ENCODE measurements at regions not wholly inside any gene's neighbourhood (a gene's known extent, or its start where the extent isn't known, plus 50 kb on each side); places are given as distances from the start of the nearest gene placed in this dataset.

DNA sequence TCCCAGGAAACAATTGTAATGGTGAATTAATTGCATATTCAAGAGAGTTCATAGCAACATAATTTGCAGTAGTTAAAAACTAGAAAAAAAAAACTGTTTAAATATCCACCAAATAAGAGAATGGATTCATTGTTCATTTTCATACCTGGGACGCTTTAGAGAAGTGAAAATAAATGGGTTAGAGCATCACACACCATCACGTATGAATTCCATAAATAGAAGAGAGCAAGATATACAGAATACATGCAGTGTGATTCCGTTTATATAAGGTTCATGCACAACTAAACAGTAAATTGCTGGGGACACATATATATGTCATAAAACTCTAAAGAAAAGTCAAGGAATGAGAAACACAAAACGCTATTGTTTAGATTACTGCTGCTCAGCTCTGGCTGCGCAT lies 577.0 kb upstream of the KCNMB2 start:
- DNase-seq (ENCODE audit: low read depth, low spot score): no peak
- TF ChIP-seq, protein P1, sequence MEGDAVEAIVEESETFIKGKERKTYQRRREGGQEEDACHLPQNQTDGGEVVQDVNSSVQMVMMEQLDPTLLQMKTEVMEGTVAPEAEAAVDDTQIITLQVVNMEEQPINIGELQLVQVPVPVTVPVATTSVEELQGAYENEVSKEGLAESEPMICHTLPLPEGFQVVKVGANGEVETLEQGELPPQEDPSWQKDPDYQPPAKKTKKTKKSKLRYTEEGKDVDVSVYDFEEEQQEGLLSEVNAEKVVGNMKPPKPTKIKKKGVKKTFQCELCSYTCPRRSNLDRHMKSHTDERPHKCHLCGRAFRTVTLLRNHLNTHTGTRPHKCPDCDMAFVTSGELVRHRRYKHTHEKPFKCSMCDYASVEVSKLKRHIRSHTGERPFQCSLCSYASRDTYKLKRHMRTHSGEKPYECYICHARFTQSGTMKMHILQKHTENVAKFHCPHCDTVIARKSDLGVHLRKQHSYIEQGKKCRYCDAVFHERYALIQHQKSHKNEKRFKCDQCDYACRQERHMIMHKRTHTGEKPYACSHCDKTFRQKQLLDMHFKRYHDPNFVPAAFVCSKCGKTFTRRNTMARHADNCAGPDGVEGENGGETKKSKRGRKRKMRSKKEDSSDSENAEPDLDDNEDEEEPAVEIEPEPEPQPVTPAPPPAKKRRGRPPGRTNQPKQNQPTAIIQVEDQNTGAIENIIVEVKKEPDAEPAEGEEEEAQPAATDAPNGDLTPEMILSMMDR (IDR thresholded peaks at IDR 0.05; ENCODE audit: insufficient read depth, low read length, missing control alignments): no peak
- CTCF ChIA-PET: interaction anchor here (1.4 kb wide), 1 partner anchor 125 kb away, joined by 3 read pairs; no protein-coding TSS in a partner anchor
- POLR2A ChIA-PET: no interaction called here
- H3K4me3 ChIP-seq (ENCODE audit: low read depth, low read length): no peak overlapping the region

GRCh38 chr3:177960014-177960413 lies 576.2 kb upstream of the KCNMB2 start:
- POLR2A ChIA-PET: no interaction called here
- H3K4me3 ChIP-seq (ENCODE audit: low read depth, low read length): no peak overlapping the region
- DNase-seq (ENCODE audit: low read depth, low spot score): no peak

GRCh38 chr3:177960722-177961121 lies 575.5 kb upstream of the KCNMB2 start:
- CTCF ChIA-PET: interaction anchor here (1.2 kb wide), 1 partner anchor 424 kb away, joined by 6 read pairs; no protein-coding TSS in a partner anchor
- no peak for DNase-seq (ENCODE audit: low read depth, low spot score)
- POLR2A ChIA-PET: no interaction called here

More at GRCh38 chr3:177960014-177960413, 576.2 kb upstream of the KCNMB2 start:
- CTCF ChIA-PET: interaction anchor here (1.0 to 1.4 kb wide), 3 partner anchors 45 to 425 kb away, joined by 3 to 6 read pairs (median 3); no protein-coding TSS in a partner anchor
- TF ChIP-seq, protein P1 (IDR thresholded peaks at IDR 0.05; ENCODE audit: insufficient read depth, low read length, missing control alignments): no peak

GRCh38 chr3:177961784-177962183 lies 574.5 kb upstream of the KCNMB2 start:
- CTCF ChIA-PET: no interaction called here
- POLR2A ChIA-PET: no interaction called here
- TF ChIP-seq, protein P1 (IDR thresholded peaks at IDR 0.05; ENCODE audit: insufficient read depth, low read length, missing control alignments): no peak

More at GRCh38 chr3:177960722-177961121, 575.5 kb upstream of the KCNMB2 start:
- no peak overlapping the region for H3K4me3 ChIP-seq (ENCODE audit: low read depth, low read length)
- TF ChIP-seq, protein P1 (IDR thresholded peaks at IDR 0.05; ENCODE audit: insufficient read depth, low read length, missing control alignments): no peak

DNA sequence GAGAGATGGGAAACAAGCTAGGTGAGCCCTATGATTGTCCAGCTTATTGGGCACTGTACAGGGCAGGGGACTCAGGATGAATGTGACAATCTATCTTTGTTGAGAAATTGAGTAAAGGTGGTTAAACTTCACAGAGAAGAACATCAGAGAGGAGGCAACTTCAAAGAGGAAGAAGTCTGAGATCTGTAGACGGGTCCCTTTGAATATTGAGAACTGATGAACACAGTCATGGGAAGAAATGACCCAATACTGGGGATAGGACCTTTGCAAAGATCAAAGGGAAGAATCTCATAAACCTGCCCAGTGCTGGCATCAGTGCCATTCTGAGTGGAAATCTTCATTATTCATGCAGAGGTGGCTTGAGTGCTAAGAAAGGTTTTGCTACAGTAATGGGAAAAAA lies 569.7 kb upstream of the KCNMB2 start:
- ChIA-PET CTCF (interaction anchor here (0.7 kb wide), 1 partner anchor 10 kb away, joined by 3 read pairs; no protein-coding TSS in a partner anchor), POLR2A (no interaction called here)
- TF ChIP-seq, protein P1 (IDR thresholded peaks at IDR 0.05; ENCODE audit: insufficient read depth, low read length, missing control alignments): no peak
- DNase-seq (ENCODE audit: low read depth, low spot score): no peak
- H3K4me3 ChIP-seq (ENCODE audit: low read depth, low read length): no peak overlapping the region

More at GRCh38 chr3:177961784-177962183, 574.5 kb upstream of the KCNMB2 start:
- DNase-seq (ENCODE audit: low read depth, low spot score): no peak
- no peak overlapping the region for H3K4me3 ChIP-seq (ENCODE audit: low read depth, low read length)

- DNase-seq (ENCODE audit: low read depth, low spot score): no peak
- POLR2A ChIA-PET: no interaction called here
- TF ChIP-seq, protein P1 (IDR thresholded peaks at IDR 0.05; ENCODE audit: insufficient read depth, low read length, missing control alignments): no peak
- CTCF ChIA-PET: no interaction called here
- no peak overlapping the region for H3K4me3 ChIP-seq (ENCODE audit: low read depth, low read length)
Measured at GRCh38 chr3:177968891-177969290, 567.3 kb upstream of the KCNMB2 start.

Measured in AG04449 (cell line).